Sigmoid colon (tissue), 6 donors: ENCODE measurements at regions not wholly inside any gene's neighbourhood (a gene's known extent, or its start where the extent isn't known, plus 50 kb on each side); places are given as distances from the start of the nearest gene placed in this dataset.

Experiments
- DNase-seq: peaks from one replicate; pipeline ENCODE4 v3.0.0-alpha.2; 2019
- H3K27ac ChIP-seq, 4 donors: fragments of 200-600 bp; sonication (generic); one replicate each; pipeline ENCODE4 v1.5.1; 2016 to 2019; ENCODE audit warnings: mild to moderate bottlenecking in 1 of 4
- H3K27me3 ChIP-seq, 3 donors: fragments of 200-600 bp; sonication (generic); one replicate each; pipeline ENCODE4 v1.5.1; 2019; ENCODE audit warnings: mild to moderate bottlenecking in 1 of 3
- H3K36me3 ChIP-seq, 4 donors: fragments of 200-600 bp; sonication (generic); one replicate each; pipeline ENCODE4 v1.5.1; 2016 to 2019
- H3K4me1 ChIP-seq, 4 donors: fragments of 200-600 bp; sonication (generic); one replicate each; pipeline ENCODE4 v1.5.1; 2017 to 2019
- H3K4me3 ChIP-seq, 4 donors: fragments of 200-600 bp; sonication (generic); one replicate each; pipeline ENCODE4 v1.5.1; 2017 to 2019; ENCODE audit warnings: mild to moderate bottlenecking in 2 of 4, moderate library complexity in 1 of 4
- H3K9me3 ChIP-seq, 4 donors: fragments of 200-600 bp in 3 of 4; sonication (generic) in 3 of 4; one replicate each; pipeline versions ENCODE4 v1.5.1 to v1.6.1; 2013 to 2019
- EP300 ChIP-seq, 4 donors: sonication (generic); formaldehyde crosslinking; IDR thresholded peaks; one replicate each; pipeline ENCODE4 v1.6.1; 2017; ENCODE audit warnings: antibody characterized with exemption in 4 of 4
- POLR2A ChIP-seq, 2 donors: fragments of 450-650 bp; IDR thresholded peaks; one replicate each; pipeline ENCODE4 v1.6.1; 2016; ENCODE audit warnings: antibody characterized with exemption in 2 of 2, mild to moderate bottlenecking in 2 of 2, moderate library complexity in 2 of 2
- POLR2AphosphoS5 ChIP-seq, 4 donors: sonication (generic); formaldehyde crosslinking; IDR thresholded peaks; one replicate each; pipeline ENCODE4 v1.6.1; 2017; ENCODE audit warnings: antibody characterized with exemption in 4 of 4
- WGBS, 2 donors: extraction: QIAGEN DNeasy Blood & Tissue Kit; methylation state at CpG; one replicate each; pipeline ENCODE4 v1.1.7; 2013; 5-methylcytosine and 5-hydroxymethylcytosine counted together
- intact Hi-C: fragments of 100-400 bp; cut with DNase I; formaldehyde crosslinking; loops from one replicate; pipeline ENCODE4 v1.15.1; 2023
- TF ChIP-seq, protein P1 (sequence below), 4 experiments: fragments of 450-650 bp in 3 of 4; fragments of 200-600 bp in 1 of 4; IDR thresholded peaks; one replicate each; pipeline ENCODE4 v1.5.1; 2016 to 2019; ENCODE audit warnings: antibody characterized with exemption in 4 of 4, mild to moderate bottlenecking in 3 of 4, moderate library complexity in 2 of 4
- donor health status: healthy with polysubstance abuse.
- donor health status: healthy.

DNA sequence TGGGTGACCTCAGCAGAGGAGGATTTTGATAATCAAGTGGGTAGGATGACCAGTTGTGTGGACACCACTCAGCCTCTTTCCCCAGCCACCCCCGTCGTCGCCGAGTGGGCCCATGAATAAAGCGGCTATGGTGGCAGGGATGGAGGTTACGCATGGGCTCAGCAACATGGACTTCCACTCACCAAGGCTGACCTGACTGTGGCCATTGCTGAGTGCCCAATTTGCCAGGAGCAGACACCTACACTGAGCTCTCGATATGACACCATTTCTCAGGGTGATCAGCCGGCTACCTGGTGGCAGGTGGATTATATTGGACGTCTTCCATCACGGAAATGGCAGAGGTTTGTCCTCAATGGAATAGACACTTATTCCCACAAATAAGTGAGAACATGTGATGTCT, 361.3 kb downstream of the KLHL4 start:
- no peaks in the 10 kb centered on the region for H3K27me3 ChIP-seq
- H3K9me3 ChIP-seq: no peaks in the 10 kb centered on the region
- H3K27ac ChIP-seq: no peak overlapping the region
- TF ChIP-seq EP300 (IDR thresholded peaks at IDR 0.05) (no peak), POLR2A (IDR thresholded peaks at IDR 0.05) (no peak), POLR2AphosphoS5 (IDR thresholded peaks at IDR 0.05) (no peak)
- TF ChIP-seq, protein P1, sequence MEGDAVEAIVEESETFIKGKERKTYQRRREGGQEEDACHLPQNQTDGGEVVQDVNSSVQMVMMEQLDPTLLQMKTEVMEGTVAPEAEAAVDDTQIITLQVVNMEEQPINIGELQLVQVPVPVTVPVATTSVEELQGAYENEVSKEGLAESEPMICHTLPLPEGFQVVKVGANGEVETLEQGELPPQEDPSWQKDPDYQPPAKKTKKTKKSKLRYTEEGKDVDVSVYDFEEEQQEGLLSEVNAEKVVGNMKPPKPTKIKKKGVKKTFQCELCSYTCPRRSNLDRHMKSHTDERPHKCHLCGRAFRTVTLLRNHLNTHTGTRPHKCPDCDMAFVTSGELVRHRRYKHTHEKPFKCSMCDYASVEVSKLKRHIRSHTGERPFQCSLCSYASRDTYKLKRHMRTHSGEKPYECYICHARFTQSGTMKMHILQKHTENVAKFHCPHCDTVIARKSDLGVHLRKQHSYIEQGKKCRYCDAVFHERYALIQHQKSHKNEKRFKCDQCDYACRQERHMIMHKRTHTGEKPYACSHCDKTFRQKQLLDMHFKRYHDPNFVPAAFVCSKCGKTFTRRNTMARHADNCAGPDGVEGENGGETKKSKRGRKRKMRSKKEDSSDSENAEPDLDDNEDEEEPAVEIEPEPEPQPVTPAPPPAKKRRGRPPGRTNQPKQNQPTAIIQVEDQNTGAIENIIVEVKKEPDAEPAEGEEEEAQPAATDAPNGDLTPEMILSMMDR (IDR thresholded peaks at IDR 0.05): no peak
- H3K36me3 ChIP-seq: no peaks in the 10 kb centered on the region
- intact Hi-C loops: no loop called here
- no peak for DNase-seq
- 95% methylated on average over 10 of the region's 10 CpGs for WGBS, 2 donors
- H3K4me3 ChIP-seq: no peak overlapping the region
- no peaks in the 10 kb centered on the region for H3K4me1 ChIP-seq

DNA sequence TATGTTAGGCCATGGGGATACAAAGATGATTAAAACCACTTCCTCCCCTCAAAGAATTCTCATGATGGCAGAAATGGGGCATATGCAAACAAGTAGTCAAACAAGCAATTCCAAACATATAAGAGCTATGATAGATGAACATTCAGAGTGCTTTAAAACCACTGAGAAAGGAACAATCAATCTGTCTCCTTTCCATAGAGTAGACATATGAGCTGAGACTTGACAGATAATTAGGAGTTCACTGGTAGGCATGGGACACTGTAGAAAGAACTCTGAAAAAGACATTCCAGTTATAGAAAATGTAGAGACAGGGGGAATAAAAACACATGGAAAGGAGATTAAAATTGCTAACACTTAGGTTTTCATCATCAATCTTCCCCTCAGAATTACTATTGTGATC, 372.8 kb downstream of the KLHL4 start:
- no peaks in the 10 kb centered on the region for H3K27me3 ChIP-seq
- TF ChIP-seq POLR2AphosphoS5 (IDR thresholded peaks at IDR 0.05): no peak
- no peak for TF ChIP-seq EP300 (IDR thresholded peaks at IDR 0.05)
- TF ChIP-seq, protein P1 (IDR thresholded peaks at IDR 0.05): no peak
- no peak for TF ChIP-seq POLR2A (IDR thresholded peaks at IDR 0.05)
- DNase-seq: no peak
- H3K4me3 ChIP-seq: no peak overlapping the region
- H3K27ac ChIP-seq: no peak overlapping the region
- no peaks in the 10 kb centered on the region for H3K4me1 ChIP-seq
- H3K9me3 ChIP-seq: no peaks in the 10 kb centered on the region
- H3K36me3 ChIP-seq: no peaks in the 10 kb centered on the region
- intact Hi-C loops: no loop called here

DNA sequence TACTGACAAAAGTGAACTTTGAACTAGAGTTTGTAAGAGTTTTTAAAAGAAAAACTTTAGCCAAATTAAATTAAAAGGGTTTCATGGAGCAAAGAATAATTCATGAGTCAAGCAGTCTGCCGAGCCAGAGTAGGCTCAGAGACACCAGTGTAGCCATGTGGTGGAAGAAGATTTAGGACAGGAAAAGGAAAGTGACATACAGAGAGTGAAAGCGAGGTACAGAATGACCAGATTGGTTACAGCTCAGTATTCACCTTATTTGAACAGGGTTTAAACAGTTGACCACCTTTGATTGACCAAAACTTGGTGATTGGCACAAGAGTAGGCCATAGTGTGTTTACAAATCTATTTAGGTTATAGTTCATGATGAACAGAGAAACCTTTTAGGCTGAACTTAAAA, 377.8 kb downstream of the KLHL4 start:
- Histone ChIP-seq H3K4me3 (no peak overlapping the region), H3K27me3 (no peaks in the 10 kb centered on the region), H3K4me1 (no peaks in the 10 kb centered on the region), H3K27ac (no peak overlapping the region), H3K9me3 (no peaks in the 10 kb centered on the region), H3K36me3 (no peaks in the 10 kb centered on the region)
- WGBS, 2 donors: 56 to 75% methylated on average over 2 of the region's 2 CpGs
- no peak for DNase-seq
- no peak for TF ChIP-seq POLR2AphosphoS5 (IDR thresholded peaks at IDR 0.05)
- TF ChIP-seq, protein P1 (IDR thresholded peaks at IDR 0.05): no peak
- intact Hi-C loops: no loop called here

DNA sequence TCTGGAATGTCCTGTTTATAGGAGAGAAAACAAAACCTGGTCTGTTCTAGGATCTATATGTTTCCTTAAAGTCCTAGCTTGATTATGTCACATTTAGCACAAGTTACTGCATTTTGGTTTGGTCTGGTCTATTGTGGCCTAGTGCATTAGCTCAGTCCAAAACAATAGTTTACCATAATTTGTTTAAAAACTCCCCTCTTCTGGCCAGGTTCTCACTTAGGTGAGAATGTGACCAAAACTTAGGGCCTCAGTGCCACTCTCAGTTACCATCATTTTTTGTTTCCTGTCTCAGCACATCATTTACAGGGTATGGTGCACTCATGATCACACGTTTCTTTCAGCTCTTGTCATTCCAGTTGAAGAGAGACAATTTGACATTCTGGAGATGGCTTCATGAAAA, 378.5 kb downstream of the KLHL4 start:
- H3K9me3 ChIP-seq: no peaks in the 10 kb centered on the region
- no peaks in the 10 kb centered on the region for H3K36me3 ChIP-seq
- H3K27me3 ChIP-seq: no peaks in the 10 kb centered on the region
- H3K4me1 ChIP-seq: no peaks in the 10 kb centered on the region
- TF ChIP-seq POLR2AphosphoS5 (IDR thresholded peaks at IDR 0.05) (no peak), EP300 (IDR thresholded peaks at IDR 0.05) (no peak), POLR2A (IDR thresholded peaks at IDR 0.05) (no peak)
- TF ChIP-seq, protein P1 (IDR thresholded peaks at IDR 0.05): no peak
- DNase-seq: no peak
- no peak overlapping the region for H3K27ac ChIP-seq
- WGBS, 2 donors: 38 to 77% methylated on average over 1 of the region's 1 CpG
- intact Hi-C loops: no loop called here
- H3K4me3 ChIP-seq: no peak overlapping the region

DNA sequence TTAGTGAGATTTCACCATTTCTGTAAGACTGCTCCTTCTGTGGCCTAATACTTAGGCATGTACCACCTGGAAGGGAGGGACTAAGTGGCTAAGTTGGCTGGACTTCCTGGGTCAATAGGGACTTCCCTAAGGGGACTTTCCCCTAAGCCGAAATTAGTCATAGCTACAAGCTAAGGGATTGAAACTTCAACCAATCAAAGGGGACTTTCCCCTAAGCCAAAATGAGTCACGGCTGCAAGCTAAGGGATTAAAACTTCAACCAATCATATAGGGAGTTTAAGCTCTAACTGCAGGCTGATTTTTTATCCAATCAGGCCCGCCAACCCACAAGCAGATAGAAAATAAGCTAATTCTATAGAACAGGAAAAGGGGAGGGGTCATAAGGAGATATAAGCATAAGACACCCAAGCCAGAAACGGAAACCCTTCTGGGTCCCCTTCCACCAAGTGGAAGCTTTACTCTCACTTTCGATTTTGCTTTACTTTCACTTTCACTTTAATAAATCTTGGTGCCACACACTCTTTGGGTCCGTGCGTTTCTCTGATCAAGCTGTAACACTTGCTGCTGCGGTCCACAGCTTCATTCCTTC, 382.8 kb downstream of the KLHL4 start:
- Histone ChIP-seq H3K27me3 (no peaks in the 10 kb centered on the region), H3K4me3 (no peak overlapping the region), H3K36me3 (no peaks in the 10 kb centered on the region), H3K4me1 (no peaks in the 10 kb centered on the region), H3K9me3 (no peaks in the 10 kb centered on the region), H3K27ac (no peak overlapping the region)
- intact Hi-C loops: no loop called here
- DNase-seq: no peak
- TF ChIP-seq, protein P1 (IDR thresholded peaks at IDR 0.05): no peak
- TF ChIP-seq POLR2AphosphoS5 (IDR thresholded peaks at IDR 0.05): no peak
- 75 to 85% methylated on average over 8 of the region's 8 CpGs for WGBS, 2 donors
